Tibial nerve (tissue), 4 donors: ENCODE measurements at regions not wholly inside any gene's neighbourhood (a gene's known extent, or its start where the extent isn't known, plus 50 kb on each side); places are given as distances from the start of the nearest gene placed in this dataset.

Experiments
- DNase-seq, 2 donors: peaks; one replicate each; pipeline ENCODE4 v3.0.0-alpha.2; 2019; ENCODE audit warnings: low spot score in 2 of 2
- H3K27ac ChIP-seq, 4 donors: fragments of 200-600 bp; sonication (generic) in 3 of 4; one replicate each; pipeline ENCODE4 v1.5.1; 2017 to 2019; ENCODE audit warnings: mild to moderate bottlenecking in 1 of 4
- H3K27me3 ChIP-seq, 2 donors: fragments of 200-600 bp; sonication (generic) in 1 of 2; one replicate each; pipeline versions ENCODE4 v1.5.1 to v1.6.0; 2017 to 2019
- H3K36me3 ChIP-seq, 3 donors: fragments of 200-600 bp; sonication (generic); one replicate each; pipeline ENCODE4 v1.5.1; 2018 to 2019
- H3K4me1 ChIP-seq, 4 donors: fragments of 200-600 bp; sonication (generic) in 3 of 4; one replicate each; pipeline ENCODE4 v1.5.1; 2017 to 2019
- H3K4me3 ChIP-seq, 4 donors: fragments of 200-600 bp; sonication (generic) in 3 of 4; one replicate each; pipeline ENCODE4 v1.5.1; 2017 to 2019; ENCODE audit warnings: mild to moderate bottlenecking in 1 of 4, moderate library complexity in 1 of 4
- H3K9me3 ChIP-seq, 4 donors: fragments of 200-600 bp; sonication (generic) in 3 of 4; one replicate each; pipeline ENCODE4 v1.5.1; 2017 to 2019
- CTCF ChIP-seq, 5 experiments: fragments of 200-600 bp in 3 of 5; fragments of 450-650 bp in 2 of 5; sonication (generic) in 3 of 5; IDR thresholded peaks; one replicate each; pipeline ENCODE4 v1.5.1; 2016 to 2019; ENCODE audit warnings: antibody characterized with exemption in 5 of 5, mild to moderate bottlenecking in 3 of 5, moderate library complexity in 2 of 5
- EP300 ChIP-seq, 2 donors: sonication (generic); formaldehyde crosslinking; IDR thresholded peaks; one replicate each; pipeline ENCODE4 v1.6.1; 2017; ENCODE audit warnings: antibody characterized with exemption in 2 of 2, mild to moderate bottlenecking in 1 of 2
- POLR2A ChIP-seq, 2 donors: fragments of 450-650 bp; IDR thresholded peaks; one replicate each; pipeline ENCODE4 v1.6.1; 2017; ENCODE audit warnings: antibody characterized with exemption in 2 of 2, mild to moderate bottlenecking in 2 of 2, moderate library complexity in 2 of 2
- WGBS, 2 donors: methylation state at CpG; one replicate each; pipeline ENCODE4 v1.1.5; 2018; 5-methylcytosine and 5-hydroxymethylcytosine counted together

DNA sequence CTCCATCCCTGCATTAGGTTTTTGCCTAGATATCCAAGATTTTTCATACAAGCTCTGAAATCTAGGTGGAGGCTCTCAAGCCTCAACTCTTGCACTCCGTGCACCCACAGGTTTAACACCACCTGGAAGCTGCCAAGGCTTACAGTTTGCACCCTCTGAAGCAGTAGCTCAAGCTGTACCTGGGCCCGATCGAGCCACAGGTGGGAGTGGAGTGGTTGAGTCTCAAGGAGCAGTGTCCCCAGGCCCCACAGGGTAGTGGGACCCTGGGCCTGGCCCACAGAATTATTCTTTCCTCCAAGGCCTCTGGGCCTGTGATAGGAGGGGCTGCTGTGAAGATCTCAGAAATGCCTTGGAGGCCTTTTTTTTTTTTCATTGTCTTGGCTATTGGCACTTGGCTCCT is 973.5 kb upstream of the MAP3K7 start:
- TF ChIP-seq CTCF (IDR thresholded peaks at IDR 0.05) (no peak), EP300 (IDR thresholded peaks at IDR 0.05) (no peak), POLR2A (IDR thresholded peaks at IDR 0.05) (no peak)
- 100% methylated on average over 3 of the region's 3 CpGs for WGBS, 2 donors
- H3K27me3 ChIP-seq: no peaks in the 10 kb centered on the region
- H3K4me1 ChIP-seq: no peaks in the 10 kb centered on the region
- no peak for DNase-seq
- peaks cover 0 to 24% (median 2%) of the 10 kb centered on the region in 4 donors for H3K9me3 ChIP-seq
- no peaks in the 10 kb centered on the region for H3K36me3 ChIP-seq
- no peak overlapping the region for H3K4me3 ChIP-seq
- no peak overlapping the region for H3K27ac ChIP-seq

- 52 to 57% methylated on average over 5 of the region's 5 CpGs for WGBS, 2 donors
- H3K36me3 ChIP-seq: no peaks in the 10 kb centered on the region
- no peak overlapping the region for H3K4me3 ChIP-seq
- H3K27me3 ChIP-seq: no peaks in the 10 kb centered on the region
- H3K9me3 ChIP-seq: no peaks in the 10 kb centered on the region
- H3K27ac ChIP-seq: no peak overlapping the region
- no peaks in the 10 kb centered on the region for H3K4me1 ChIP-seq
- TF ChIP-seq POLR2A (IDR thresholded peaks at IDR 0.05) (no peak), EP300 (IDR thresholded peaks at IDR 0.05) (no peak), CTCF (IDR thresholded peaks at IDR 0.05) (no peak)
- no peak for DNase-seq
These were observed 954.0 kb upstream of the MAP3K7 start for GRCh38 chr6:91540902-91541301.

DNA sequence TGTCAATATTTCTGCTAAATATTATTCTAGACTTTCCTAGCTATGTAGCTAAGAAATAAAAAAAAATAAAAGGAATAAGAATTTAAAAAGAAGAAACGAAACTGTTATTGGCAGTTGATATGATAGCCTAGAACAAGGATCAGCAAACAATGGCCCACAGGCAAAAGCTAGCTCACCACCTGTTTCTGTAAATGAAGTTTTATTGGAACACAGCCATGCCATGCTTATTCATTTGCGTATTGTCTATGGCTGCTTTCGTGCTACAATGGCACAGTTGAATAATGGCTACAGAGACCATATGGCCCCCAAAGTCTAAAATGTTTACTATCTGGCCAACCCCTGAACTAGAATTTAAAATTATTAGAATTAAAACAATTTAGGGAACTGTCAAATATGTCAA is 952.6 kb upstream of the MAP3K7 start:
- no peak for TF ChIP-seq POLR2A (IDR thresholded peaks at IDR 0.05)
- no peak for TF ChIP-seq EP300 (IDR thresholded peaks at IDR 0.05)
- no peak for TF ChIP-seq CTCF (IDR thresholded peaks at IDR 0.05)
- no peak overlapping the region for H3K27ac ChIP-seq
- WGBS, 2 donors: 84 to 87% methylated on average over 3 of the region's 3 CpGs
- no peaks in the 10 kb centered on the region for H3K27me3 ChIP-seq
- no peak for DNase-seq
- H3K4me3 ChIP-seq: no peak overlapping the region
- H3K9me3 ChIP-seq: no peaks in the 10 kb centered on the region
- H3K36me3 ChIP-seq: no peaks in the 10 kb centered on the region
- no peaks in the 10 kb centered on the region for H3K4me1 ChIP-seq

DNA sequence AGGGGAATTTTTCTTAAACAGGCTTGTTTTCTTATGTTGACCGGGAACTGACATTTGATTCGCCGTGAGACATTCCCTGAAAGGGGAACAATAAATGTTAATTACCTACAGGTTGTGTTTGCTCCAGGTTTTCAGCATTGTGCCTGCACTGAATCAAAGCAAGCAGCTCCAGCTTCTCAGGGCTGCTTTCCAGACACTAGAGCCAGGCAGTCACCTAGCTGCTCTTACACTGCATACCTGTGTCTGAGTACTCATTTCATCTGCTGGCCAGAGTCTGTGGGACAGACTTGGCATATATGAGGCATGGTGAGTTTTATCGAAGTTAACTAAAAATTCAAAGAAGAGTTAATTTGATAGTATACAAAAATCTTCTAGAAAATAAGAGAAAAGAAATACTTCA is 951.8 kb upstream of the MAP3K7 start:
- no peaks in the 10 kb centered on the region for H3K36me3 ChIP-seq
- no peaks in the 10 kb centered on the region for H3K9me3 ChIP-seq
- H3K27ac ChIP-seq: no peak overlapping the region
- no peak for TF ChIP-seq EP300 (IDR thresholded peaks at IDR 0.05)
- TF ChIP-seq POLR2A (IDR thresholded peaks at IDR 0.05): no peak
- TF ChIP-seq CTCF (IDR thresholded peaks at IDR 0.05): no peak
- H3K4me3 ChIP-seq: no peak overlapping the region
- no peak for DNase-seq
- no peaks in the 10 kb centered on the region for H3K27me3 ChIP-seq
- 88 to 92% methylated on average over 4 of the region's 4 CpGs for WGBS, 2 donors
- H3K4me1 ChIP-seq: no peaks in the 10 kb centered on the region

GRCh38 chr6:91534614-91535013 is 947.7 kb upstream of the MAP3K7 start:
- DNase-seq: no peak
- Histone ChIP-seq H3K27ac (no peak overlapping the region), H3K9me3 (no peaks in the 10 kb centered on the region), H3K4me1 (no peaks in the 10 kb centered on the region), H3K27me3 (no peaks in the 10 kb centered on the region), H3K36me3 (no peaks in the 10 kb centered on the region), H3K4me3 (no peak overlapping the region)
- TF ChIP-seq CTCF (IDR thresholded peaks at IDR 0.05): no peak
- no peak for TF ChIP-seq EP300 (IDR thresholded peaks at IDR 0.05)
- no peak for TF ChIP-seq POLR2A (IDR thresholded peaks at IDR 0.05)
- 60 to 66% methylated on average over 2 of the region's 2 CpGs for WGBS, 2 donors
